HepG2 (cell line): ENCODE measurements at regions not wholly inside any gene's neighbourhood (a gene's known extent, or its start where the extent isn't known, plus 50 kb on each side); places are given as distances from the start of the nearest gene placed in this dataset.

ENCODE experiments used
- CENPT ChIP-seq: sonication (generic); formaldehyde crosslinking; IDR thresholded peaks from 2 replicates; pipeline ENCODE4 v1.8.0; 2022; ENCODE audit warnings: low read depth, mild to moderate bottlenecking, moderate library complexity, missing genetic modification reagents
- EZH2 ChIP-seq: conservative IDR thresholded peaks from 2 replicates; pipeline ENCODE4 v1.6.1; 2012; ENCODE audit warnings: mild to moderate bottlenecking, low read depth, low read length, moderate library complexity
- GABPA ChIP-seq, 2 experiments: IDR thresholded peaks; 2 replicates each; pipeline ENCODE4 v1.6.1; 2011 to 2016; ENCODE audit warnings: low read depth in 2 of 2, low read length in 1 of 2, missing biosample characterization in 1 of 2, missing genetic modification characterization in 1 of 2
- HDAC2 ChIP-seq: sonication (generic); formaldehyde crosslinking; IDR thresholded peaks from 2 replicates; pipeline ENCODE4 v1.4.0; 2020; ENCODE audit warnings: missing genetic modification reagents
- MXI1 ChIP-seq: IDR thresholded peaks from 3 replicates; pipeline ENCODE4 v1.6.1; 2012; ENCODE audit warnings: low read depth, low read length, inconsistent platforms, borderline replicate concordance
- POLR2A ChIP-seq, 2 experiments: IDR thresholded peaks; 2 replicates each; pipeline ENCODE4 v1.6.1; 2011; ENCODE audit warnings: low read depth in 2 of 2, low read length in 2 of 2, mild to moderate bottlenecking in 1 of 2, moderate library complexity in 1 of 2; ENCODE audit not compliant: insufficient read depth in 1 of 2
- ZFP36 ChIP-seq: fragments of 150-350 bp; IDR thresholded peaks from 2 replicates; pipeline ENCODE4 v1.6.1; 2018; ENCODE audit warnings: borderline replicate concordance, low read length, low read depth; ENCODE audit not compliant: partially characterized antibody
- ZKSCAN8 ChIP-seq: IDR thresholded peaks from 2 replicates; pipeline ENCODE4 v1.6.1; 2016; ENCODE audit warnings: borderline replicate concordance, missing genetic modification reagents, missing compliant biosample characterization
- TF ChIP-seq, protein P1 (sequence below): sonication (generic); formaldehyde crosslinking; IDR thresholded peaks from 2 replicates; pipeline ENCODE4 v1.5.0; 2020; ENCODE audit warnings: mild to moderate bottlenecking, missing genetic modification reagents, moderate library complexity

GRCh38 chr13:34161931-34162543, 344.1 kb downstream of the RFC3 start:
- TF ChIP-seq, protein P1, sequence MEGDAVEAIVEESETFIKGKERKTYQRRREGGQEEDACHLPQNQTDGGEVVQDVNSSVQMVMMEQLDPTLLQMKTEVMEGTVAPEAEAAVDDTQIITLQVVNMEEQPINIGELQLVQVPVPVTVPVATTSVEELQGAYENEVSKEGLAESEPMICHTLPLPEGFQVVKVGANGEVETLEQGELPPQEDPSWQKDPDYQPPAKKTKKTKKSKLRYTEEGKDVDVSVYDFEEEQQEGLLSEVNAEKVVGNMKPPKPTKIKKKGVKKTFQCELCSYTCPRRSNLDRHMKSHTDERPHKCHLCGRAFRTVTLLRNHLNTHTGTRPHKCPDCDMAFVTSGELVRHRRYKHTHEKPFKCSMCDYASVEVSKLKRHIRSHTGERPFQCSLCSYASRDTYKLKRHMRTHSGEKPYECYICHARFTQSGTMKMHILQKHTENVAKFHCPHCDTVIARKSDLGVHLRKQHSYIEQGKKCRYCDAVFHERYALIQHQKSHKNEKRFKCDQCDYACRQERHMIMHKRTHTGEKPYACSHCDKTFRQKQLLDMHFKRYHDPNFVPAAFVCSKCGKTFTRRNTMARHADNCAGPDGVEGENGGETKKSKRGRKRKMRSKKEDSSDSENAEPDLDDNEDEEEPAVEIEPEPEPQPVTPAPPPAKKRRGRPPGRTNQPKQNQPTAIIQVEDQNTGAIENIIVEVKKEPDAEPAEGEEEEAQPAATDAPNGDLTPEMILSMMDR (CRISPR knock-in tag): no peak
- TF ChIP-seq MXI1 (no peak), ZKSCAN8 (CRISPR knock-in tag) (no peak), EZH2 (no peak), HDAC2 (CRISPR knock-in tag) (no peak), ZFP36 (no peak), GABPA (IDR thresholded peaks at IDR 0.05; ENCODE audit: low read depth, low read length) (no peak), GABPA (CRISPR knock-in tag; IDR thresholded peaks at IDR 0.05; ENCODE audit: low read depth) (no peak), POLR2A (IDR thresholded peaks at IDR 0.05; ENCODE audit: insufficient read depth in 1 of 2, low read depth in 2 of 2, low read length in 2 of 2) (no peak), CENPT (CRISPR knock-in tag) (no peak)
